GM19023 (cell line): ENCODE measurements at regions not wholly inside any gene's neighbourhood (a gene's known extent, or its start where the extent isn't known, plus 50 kb on each side); places are given as distances from the start of the nearest gene placed in this dataset.

ENCODE experiments used
- ATAC-seq: cut with Tn5 transposase; IDR thresholded peaks from one replicate; pipeline ENCODE4 v1.9.1; 2021; ENCODE audit warnings: mild to moderate bottlenecking, moderate library complexity; ENCODE audit not compliant: unreplicated experiment

GRCh38 chr4:95674521-95674981, 125.8 kb upstream of the UNC5C start:
- ATAC-seq = no peak

- no peak for ATAC-seq
Measured at GRCh38 chr4:95672811-95673210, 124.0 kb upstream of the UNC5C start.

GRCh38 chr4:95660719-95661118, 111.9 kb upstream of the UNC5C start:
- ATAC-seq = no peak

GRCh38 chr4:95651891-95652290, 103.1 kb upstream of the UNC5C start:
- ATAC-seq = no peak

GRCh38 chr4:95644417-95644816, 95.6 kb upstream of the UNC5C start:
- ATAC-seq = no peak

GRCh38 chr4:95643627-95644026, 94.9 kb upstream of the UNC5C start:
- ATAC-seq = no peak

GRCh38 chr4:95641571-95641970, 92.8 kb upstream of the UNC5C start:
- ATAC-seq = no peak

- ATAC-seq = no peak
Measured at GRCh38 chr4:95640311-95640710, 91.5 kb upstream of the UNC5C start.

GRCh38 chr4:95638920-95639501, 90.2 kb upstream of the UNC5C start:
- no peak for ATAC-seq

GRCh38 chr4:95637043-95637600, 88.3 kb upstream of the UNC5C start:
- ATAC-seq = no peak

- no peak for ATAC-seq
Measured at GRCh38 chr4:95636061-95636460, 87.3 kb upstream of the UNC5C start.

GRCh38 chr4:95627709-95628108, 78.9 kb upstream of the UNC5C start:
- no peak for ATAC-seq

- ATAC-seq = no peak
Measured at GRCh38 chr4:95627024-95627605, 78.3 kb upstream of the UNC5C start.

- ATAC-seq = no peak
Measured at GRCh38 chr4:95625020-95625419, 76.2 kb upstream of the UNC5C start.

- no peak for ATAC-seq
Measured at GRCh38 chr4:95619525-95620443, 71.0 kb upstream of the UNC5C start.

GRCh38 chr4:95614684-95615205, 66.0 kb upstream of the UNC5C start:
- no peak for ATAC-seq

GRCh38 chr4:95610061-95610569, 61.3 kb upstream of the UNC5C start:
- ATAC-seq = no peak

GRCh38 chr4:95606739-95607138, 58.0 kb upstream of the UNC5C start:
- no peak for ATAC-seq

- ATAC-seq = no peak
Measured at GRCh38 chr4:95603393-95603792, 54.6 kb upstream of the UNC5C start.

GRCh38 chr4:95602872-95603271, 54.1 kb upstream of the UNC5C start:
- ATAC-seq = no peak

GRCh38 chr4:95601356-95601755, 52.6 kb upstream of the UNC5C start:
- no peak for ATAC-seq
